ENCODE measurements at regions not wholly inside any gene's neighbourhood (a gene's known extent, or its start where the extent isn't known, plus 50 kb on each side); places are given as distances from the start of the nearest gene placed in this dataset.

DNA sequence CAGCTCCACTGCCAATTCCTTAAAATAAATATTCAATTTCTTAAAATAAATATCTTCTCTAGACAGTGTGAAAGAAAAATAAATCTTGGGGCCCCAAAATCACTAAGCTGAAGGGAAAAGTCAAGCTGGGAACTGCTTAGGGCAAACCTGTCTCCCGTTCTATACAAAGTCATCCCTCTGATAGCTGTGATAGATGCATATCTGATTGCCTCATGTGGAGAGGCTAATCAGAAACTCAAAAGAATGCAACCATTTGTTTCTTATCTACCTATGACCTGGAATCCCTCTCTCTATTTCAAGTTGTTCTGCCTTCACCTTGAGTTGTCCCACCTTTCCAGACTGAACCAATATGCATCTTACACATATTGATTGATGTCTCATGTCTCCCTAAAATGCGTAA, 889.8 kb downstream of the TRHDE start:
- no peaks in the 10 kb centered on the region for H3K27me3 ChIP-seq (ENCODE audit: insufficient read depth, low read length)
- no peak overlapping the region for H3K4me2 ChIP-seq (ENCODE audit: low read length)
- no peaks in the 10 kb centered on the region for H4K20me1 ChIP-seq (ENCODE audit: insufficient read depth, low read length)
- H3K36me3 ChIP-seq (ENCODE audit: insufficient read depth, low read length), result no peaks in the 10 kb centered on the region
- H3K4me1 ChIP-seq (ENCODE audit: insufficient read depth, low read length, severe bottlenecking), result no peaks in the 10 kb centered on the region
- TF ChIP-seq CTCF (IDR thresholded peaks at IDR 0.05; ENCODE audit: low read length) (no peak), EZH2 (IDR thresholded peaks at IDR 0.05; ENCODE audit: borderline replicate concordance, low read length) (no peak)
- no peak overlapping the region for H3K9ac ChIP-seq (ENCODE audit: low read length)
- no peaks in the 10 kb centered on the region for H3K79me2 ChIP-seq (ENCODE audit: insufficient read depth, low read length)
- no peak overlapping the region for H2AFZ ChIP-seq (ENCODE audit: low read length)
- H3K4me3 ChIP-seq (ENCODE audit: low read depth, low read length, poor library complexity, severe bottlenecking), result no peak overlapping the region
- no peak overlapping the region for H3K27ac ChIP-seq (ENCODE audit: low read depth, low read length, poor library complexity, severe bottlenecking)
- H3F3A ChIP-seq (ENCODE audit: insufficient read depth, low read length), result no peaks in the 10 kb centered on the region
- H3K9me3 ChIP-seq (ENCODE audit: low read length), result no peaks in the 10 kb centered on the region
- H3K9me2 ChIP-seq (ENCODE audit: low read depth, low read length), result no peaks in the 10 kb centered on the region

DNA sequence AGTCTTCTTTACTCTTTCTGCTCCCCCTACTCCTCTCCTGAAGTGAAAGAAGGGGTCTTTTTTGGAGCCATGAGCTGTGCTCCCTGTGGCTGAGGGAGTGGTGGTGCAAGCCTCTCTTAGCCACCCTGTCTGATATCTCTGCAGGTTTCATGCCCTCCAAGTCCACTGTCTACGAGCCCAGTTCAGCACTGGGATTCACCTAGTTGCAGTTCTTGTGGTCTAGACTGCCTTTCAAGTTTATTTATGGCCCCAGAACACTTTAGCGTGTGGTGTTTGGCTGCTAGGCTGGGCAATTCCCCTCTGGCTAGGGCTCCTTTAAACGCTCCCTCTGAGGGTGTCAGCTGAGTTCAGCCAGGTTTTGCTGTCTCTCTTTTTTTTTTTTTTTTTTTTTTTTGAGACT, 908.6 kb downstream of the TRHDE start:
- Histone ChIP-seq H3F3A (ENCODE audit: insufficient read depth, low read length) (no peaks in the 10 kb centered on the region), H4K20me1 (ENCODE audit: insufficient read depth, low read length) (no peaks in the 10 kb centered on the region), H3K36me3 (ENCODE audit: insufficient read depth, low read length) (no peaks in the 10 kb centered on the region), H3K4me1 (ENCODE audit: insufficient read depth, low read length, severe bottlenecking) (no peaks in the 10 kb centered on the region), H3K9me2 (ENCODE audit: low read depth, low read length) (no peaks in the 10 kb centered on the region), H2AFZ (ENCODE audit: low read length) (no peak overlapping the region), H3K79me2 (ENCODE audit: insufficient read depth, low read length) (no peaks in the 10 kb centered on the region), H3K4me3 (ENCODE audit: low read depth, low read length, poor library complexity, severe bottlenecking) (no peak overlapping the region), H3K9ac (ENCODE audit: low read length) (no peak overlapping the region), H3K27ac (ENCODE audit: low read depth, low read length, poor library complexity, severe bottlenecking) (no peak overlapping the region), H3K27me3 (ENCODE audit: insufficient read depth, low read length) (no peaks in the 10 kb centered on the region), H3K9me3 (ENCODE audit: low read length) (no peaks in the 10 kb centered on the region), H3K4me2 (ENCODE audit: low read length) (no peak overlapping the region)
- TF ChIP-seq EZH2 (IDR thresholded peaks at IDR 0.05; ENCODE audit: borderline replicate concordance, low read length), result no peak
- no peak for TF ChIP-seq CTCF (IDR thresholded peaks at IDR 0.05; ENCODE audit: low read length)

DNA sequence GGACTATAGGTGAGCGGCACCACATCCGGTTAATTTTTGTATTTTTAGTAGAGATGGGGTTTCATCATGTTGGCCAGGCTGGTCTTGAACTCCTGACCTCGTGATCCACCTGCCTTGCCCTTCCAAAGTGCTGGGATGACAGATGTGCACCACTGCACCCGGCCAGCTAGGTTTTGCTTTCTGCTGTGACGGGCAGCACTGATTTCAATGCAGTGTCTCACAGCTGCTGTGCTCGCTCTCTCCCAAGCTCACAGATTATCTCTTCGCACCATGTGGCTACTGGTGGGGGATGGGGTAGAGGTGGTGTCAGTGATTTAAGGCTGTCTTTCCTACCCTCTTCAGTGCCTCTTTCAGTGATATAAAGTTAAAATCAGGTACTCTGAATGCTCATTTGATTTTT, 909.1 kb downstream of the TRHDE start:
- Histone ChIP-seq H3K4me3 (ENCODE audit: low read depth, low read length, poor library complexity, severe bottlenecking) (no peak overlapping the region), H3K79me2 (ENCODE audit: insufficient read depth, low read length) (no peaks in the 10 kb centered on the region), H3K9me2 (ENCODE audit: low read depth, low read length) (no peaks in the 10 kb centered on the region), H3K4me1 (ENCODE audit: insufficient read depth, low read length, severe bottlenecking) (no peaks in the 10 kb centered on the region), H3K9me3 (ENCODE audit: low read length) (no peaks in the 10 kb centered on the region), H3K27me3 (ENCODE audit: insufficient read depth, low read length) (no peaks in the 10 kb centered on the region), H3K4me2 (ENCODE audit: low read length) (no peak overlapping the region), H3K36me3 (ENCODE audit: insufficient read depth, low read length) (no peaks in the 10 kb centered on the region), H4K20me1 (ENCODE audit: insufficient read depth, low read length) (no peaks in the 10 kb centered on the region), H3F3A (ENCODE audit: insufficient read depth, low read length) (no peaks in the 10 kb centered on the region), H2AFZ (ENCODE audit: low read length) (no peak overlapping the region), H3K9ac (ENCODE audit: low read length) (no peak overlapping the region), H3K27ac (ENCODE audit: low read depth, low read length, poor library complexity, severe bottlenecking) (no peak overlapping the region)
- no peak for TF ChIP-seq EZH2 (IDR thresholded peaks at IDR 0.05; ENCODE audit: borderline replicate concordance, low read length)
- no peak for TF ChIP-seq CTCF (IDR thresholded peaks at IDR 0.05; ENCODE audit: low read length)

All from OCI-LY1 (cell line).